Neuronal stem cell (in vitro differentiated cells): ENCODE measurements at regions not wholly inside any gene's neighbourhood (a gene's known extent, or its start where the extent isn't known, plus 50 kb on each side); places are given as distances from the start of the nearest gene placed in this dataset.
"Not testable (repeated sequence)": the region's sequence is repeated elsewhere in the genome, so short reads cannot be mapped to it uniquely, and the experiment has no call there.

Experiments used
- DNase-seq: peaks from one replicate; pipeline ENCODE4 v3.0.0-alpha.2; 2013; ENCODE audit warnings: low spot score
- H2AFZ ChIP-seq: one replicate; pipeline ENCODE4 v1.6.1; 2013; ENCODE audit warnings: mild to moderate bottlenecking, low read length, inconsistent platforms
- H2AK5ac ChIP-seq: 2 replicates; pipeline ENCODE4 v1.6.1; 2013; ENCODE audit warnings: low read depth, mild to moderate bottlenecking, inconsistent platforms, low read length, moderate library complexity, mixed read lengths
- H2BK120ac ChIP-seq: 2 replicates; pipeline ENCODE4 v1.6.1; 2013; ENCODE audit warnings: low read depth, mild to moderate bottlenecking, inconsistent platforms, low read length, moderate library complexity, mixed read lengths
- H2BK12ac ChIP-seq: one replicate; pipeline ENCODE4 v1.6.1; 2013; ENCODE audit warnings: low read length, inconsistent platforms
- H2BK15ac ChIP-seq: 2 replicates; pipeline ENCODE4 v1.6.1; 2013; ENCODE audit warnings: mild to moderate bottlenecking, low read length, inconsistent platforms, mixed read lengths
- H2BK5ac ChIP-seq: one replicate; pipeline ENCODE4 v1.6.1; 2013; ENCODE audit warnings: inconsistent platforms, mild to moderate bottlenecking, low read length, moderate library complexity
- H3K14ac ChIP-seq: one replicate; pipeline ENCODE4 v1.6.1; 2013; ENCODE audit warnings: low read length, inconsistent platforms
- H3K18ac ChIP-seq: 2 replicates; pipeline ENCODE4 v1.6.1; 2013; ENCODE audit warnings: low read length, inconsistent platforms
- H3K23ac ChIP-seq: 2 replicates; pipeline ENCODE4 v1.6.1; 2013; ENCODE audit warnings: low read depth, mild to moderate bottlenecking, mixed read lengths, low read length, inconsistent platforms; ENCODE audit not compliant: poor library complexity
- H3K27ac ChIP-seq: replicated peaks from 3 replicates; pipeline ENCODE4 v1.5.1; 2013; ENCODE audit warnings: low read length, inconsistent platforms
- H3K27me3 ChIP-seq, 3 experiments: 2 replicates each; pipeline ENCODE4 v1.6.1; 2013; ENCODE audit warnings: low read length in 3 of 3, mild to moderate bottlenecking in 2 of 3, inconsistent platforms in 1 of 3, low read depth in 1 of 3, mixed read lengths in 1 of 3, moderate library complexity in 1 of 3; ENCODE audit not compliant: control insufficient read depth in 3 of 3, insufficient read depth in 3 of 3
- H3K36me3 ChIP-seq, 2 donors: replicated peaks in 1 of 2; 2 replicates each; pipeline ENCODE4 v1.6.1; 2013; ENCODE audit warnings: low read length in 2 of 2; ENCODE audit not compliant: control insufficient read depth in 2 of 2, insufficient read depth in 2 of 2
- H3K4ac ChIP-seq: 2 replicates; pipeline ENCODE4 v1.6.1; 2013; ENCODE audit warnings: inconsistent platforms, mild to moderate bottlenecking, low read length, moderate library complexity
- H3K4me1 ChIP-seq, 2 donors: 1 replicate in 1 of 2; 2 replicates in 1 of 2; pipeline ENCODE4 v1.6.1; 2013; ENCODE audit warnings: low read length in 2 of 2, low read depth in 1 of 2; ENCODE audit not compliant: control insufficient read depth in 2 of 2, insufficient read depth in 1 of 2
- H3K4me2 ChIP-seq: one replicate; pipeline ENCODE4 v1.6.1; 2013; ENCODE audit warnings: mild to moderate bottlenecking, low read length, inconsistent platforms; ENCODE audit not compliant: insufficient read depth, poor library complexity, severe bottlenecking
- H3K4me3 ChIP-seq, 2 donors: 2 replicates each; pipeline ENCODE4 v1.5.1; 2013; ENCODE audit warnings: low read length in 2 of 2, mild to moderate bottlenecking in 2 of 2, inconsistent platforms in 1 of 2, moderate library complexity in 1 of 2
- H3K79me1 ChIP-seq: one replicate; pipeline ENCODE4 v1.6.1; 2013; ENCODE audit warnings: low read depth, mild to moderate bottlenecking, inconsistent platforms, low read length, moderate library complexity
- H3K9ac ChIP-seq: one replicate; pipeline ENCODE4 v1.6.1; 2013; ENCODE audit warnings: mild to moderate bottlenecking, low read depth, low read length, inconsistent platforms; ENCODE audit not compliant: poor library complexity
- H3K9me3 ChIP-seq, 2 donors: replicated peaks in 1 of 2; 2 replicates each; pipeline versions ENCODE3 to v1.6.1; 2013; ENCODE audit warnings: low read length in 2 of 2, mild to moderate bottlenecking in 2 of 2, inconsistent platforms in 1 of 2, low read depth in 1 of 2, mixed read lengths in 1 of 2, moderate library complexity in 1 of 2; ENCODE audit not compliant: control insufficient read depth in 2 of 2, insufficient read depth in 1 of 2
- H4K8ac ChIP-seq: one replicate; pipeline ENCODE4 v1.6.1; 2013; ENCODE audit warnings: low read depth, mild to moderate bottlenecking, inconsistent platforms, low read length, moderate library complexity
- H4K91ac ChIP-seq: one replicate; pipeline ENCODE4 v1.6.1; 2013; ENCODE audit warnings: low read length, low read depth, mild to moderate bottlenecking, inconsistent platforms; ENCODE audit not compliant: poor library complexity
- WGBS, 2 donors: extraction: QIAGEN DNeasy Blood & Tissue Kit; methylation state at CpG; one replicate each; pipeline ENCODE4 v1.1.7; 2013; ENCODE audit warnings: missing lambda C conversion rate in 2 of 2, mixed read lengths in 1 of 2; ENCODE audit not compliant: insufficient read length in 2 of 2, insufficient replicate concordance in 1 of 2; ENCODE audit errors: extremely low coverage in 2 of 2; 5-methylcytosine and 5-hydroxymethylcytosine counted together

DNA sequence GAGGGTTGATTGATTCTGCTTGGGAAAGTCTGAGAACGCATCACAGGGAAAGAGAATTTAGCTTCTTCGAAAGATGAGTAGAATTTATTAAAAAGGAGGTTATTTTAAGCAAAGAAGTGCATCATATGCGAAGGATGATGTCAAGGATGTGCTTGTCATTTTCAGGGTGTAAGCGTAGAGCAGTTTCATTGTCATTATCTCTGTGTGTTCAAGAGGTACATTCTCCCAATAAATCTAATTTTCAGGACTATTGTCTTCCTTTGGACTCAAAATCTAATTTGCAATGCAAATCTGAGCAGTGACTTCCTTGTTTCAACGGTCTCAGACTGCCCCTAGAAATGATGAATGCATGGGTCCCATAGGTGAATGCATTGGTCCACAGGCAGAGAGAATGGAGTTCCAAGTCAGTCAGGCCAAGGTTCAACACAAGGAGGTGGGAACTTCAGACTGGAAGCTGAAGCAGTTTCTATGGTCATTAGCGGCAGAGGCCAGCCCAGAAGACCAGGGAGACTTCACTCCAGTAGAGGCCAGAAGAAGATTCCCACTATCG lies 99.8 kb downstream of the CDC42EP3 start:
- no peak overlapping the region for H2BK5ac ChIP-seq
- no peak overlapping the region for H3K4me2 ChIP-seq
- H2BK120ac ChIP-seq: no peak overlapping the region
- no peaks in the 10 kb centered on the region for H3K27me3 ChIP-seq
- H3K9ac ChIP-seq: no peak overlapping the region
- H3K79me1 ChIP-seq: no peaks in the 10 kb centered on the region
- no peak overlapping the region for H3K14ac ChIP-seq
- peaks cover 0 to 12% of the 10 kb centered on the region in 2 donors for H3K4me1 ChIP-seq
- H3K27ac ChIP-seq: no peak overlapping the region
- no peak overlapping the region for H2AFZ ChIP-seq
- no peaks in the 10 kb centered on the region for H3K36me3 ChIP-seq
- no peak overlapping the region for H2BK15ac ChIP-seq
- DNase-seq: no peak
- no peak overlapping the region for H3K4me3 ChIP-seq
- H2BK12ac ChIP-seq: no peak overlapping the region
- H3K23ac ChIP-seq: no peak overlapping the region
- no peak overlapping the region for H4K91ac ChIP-seq
- no peak overlapping the region for H4K8ac ChIP-seq
- H3K18ac ChIP-seq: no peak overlapping the region
- no peak overlapping the region for H3K4ac ChIP-seq
- no peak overlapping the region for H2AK5ac ChIP-seq
- WGBS, 2 donors: 100% methylated on average over 2 of the region's 7 CpGs; no CpG with 5 or more reads in 1 of the 2 donors
- no peaks in the 10 kb centered on the region for H3K9me3 ChIP-seq

DNA sequence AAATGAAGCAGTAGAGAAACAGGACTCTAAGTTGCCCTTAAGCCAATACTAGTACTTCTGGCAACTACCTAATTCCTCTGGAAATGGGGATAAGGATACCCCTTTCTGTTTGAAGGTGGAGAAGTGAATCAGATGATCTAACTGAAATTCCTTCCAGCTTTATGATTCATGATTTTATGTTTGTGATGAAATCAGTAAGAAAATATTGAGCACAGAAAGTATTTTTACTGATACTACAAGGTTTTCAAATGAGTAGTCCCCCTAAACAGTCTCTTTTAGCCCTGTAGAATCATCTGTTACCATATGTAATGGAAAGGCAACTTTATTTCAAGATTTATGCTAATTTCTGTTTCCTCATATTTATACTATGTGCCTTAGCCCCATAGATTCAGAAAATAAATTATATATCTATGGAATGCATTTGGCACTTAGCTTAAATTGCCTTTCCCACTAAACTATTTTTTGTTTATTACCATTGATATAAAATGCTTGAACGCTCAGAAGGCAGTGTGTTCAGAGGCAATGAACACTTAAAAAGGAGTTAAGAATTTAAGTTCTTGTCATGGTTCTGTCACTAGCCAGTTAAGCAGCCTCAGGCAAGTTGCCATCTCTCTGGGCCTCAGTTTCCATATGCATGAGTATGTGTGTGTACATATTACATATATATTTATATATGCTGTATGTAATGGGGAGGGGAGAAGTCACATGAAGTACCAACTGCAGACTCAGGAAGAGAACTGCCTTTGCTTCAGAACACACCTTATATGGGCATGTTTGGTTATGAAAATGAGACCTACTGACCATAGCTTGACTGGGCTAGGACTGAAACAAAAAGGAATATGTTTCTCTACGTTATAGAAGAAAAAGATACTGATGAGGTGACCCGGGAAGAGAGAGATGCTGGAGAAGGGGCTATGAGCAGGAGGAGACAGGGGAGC lies 97.7 kb downstream of the CDC42EP3 start:
- Histone ChIP-seq H3K36me3 (no peaks in the 10 kb centered on the region), H2BK12ac (no peak overlapping the region), H3K27me3 (no peaks in the 10 kb centered on the region), H3K79me1 (no peaks in the 10 kb centered on the region), H4K8ac (no peak overlapping the region), H3K9me3 (no peaks in the 10 kb centered on the region), H3K14ac (no peak overlapping the region), H3K4me2 (no peak overlapping the region), H3K4me1 (peaks cover 0 to 12% of the 10 kb centered on the region in 2 donors), H2AFZ (peak overlapping the region; percentile 48), H2BK5ac (no peak overlapping the region), H3K9ac (no peak overlapping the region), H3K18ac (no peak overlapping the region), H3K4me3 (no peak overlapping the region), H2AK5ac (no peak overlapping the region), H3K4ac (no peak overlapping the region), H3K23ac (no peak overlapping the region), H2BK15ac (no peak overlapping the region), H2BK120ac (no peak overlapping the region), H4K91ac (no peak overlapping the region), H3K27ac (no peak overlapping the region)
- DNase-seq: no peak
- no CpG with 5 or more reads among the region's 3 CpGs for WGBS, 2 donors

DNA sequence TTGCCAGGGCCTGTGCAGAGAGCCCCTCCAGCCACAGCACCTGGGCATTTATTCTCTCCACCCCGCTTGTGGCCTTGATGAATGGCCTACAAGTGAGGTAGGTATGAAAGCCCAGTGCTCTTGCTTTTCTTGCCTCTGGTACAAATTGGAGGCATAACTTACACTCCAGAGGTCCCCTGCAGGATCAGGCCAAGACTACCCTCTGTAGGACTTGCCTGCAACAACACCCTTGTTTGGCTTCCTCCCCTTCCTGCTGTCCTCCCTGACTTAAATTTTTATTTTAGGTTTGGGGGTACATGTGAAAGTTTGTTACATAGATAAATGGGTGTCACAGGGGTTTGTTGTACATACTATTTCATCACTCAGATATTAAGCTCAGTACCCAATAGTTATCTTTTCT lies 95.7 kb downstream of the CDC42EP3 start:
- Histone ChIP-seq H3K4me2 (no peak overlapping the region), H2BK15ac (no peak overlapping the region), H3K23ac (no peak overlapping the region), H3K4me1 (peaks cover 0 to 10% of the 10 kb centered on the region in 2 donors), H2AK5ac (no peak overlapping the region), H2BK120ac (no peak overlapping the region), H3K4me3 (no peak overlapping the region), H3K9me3 (peaks cover 0 to 5% of the 10 kb centered on the region in 2 donors), H3K4ac (no peak overlapping the region), H3K36me3 (no peaks in the 10 kb centered on the region), H3K27me3 (no peaks in the 10 kb centered on the region), H3K27ac (no peak overlapping the region), H4K91ac (no peak overlapping the region), H3K18ac (no peak overlapping the region), H2BK5ac (no peak overlapping the region), H3K9ac (no peak overlapping the region), H2AFZ (no peak overlapping the region), H2BK12ac (no peak overlapping the region), H4K8ac (no peak overlapping the region), H3K79me1 (no peaks in the 10 kb centered on the region), H3K14ac (no peak overlapping the region)
- no peak for DNase-seq
- WGBS, 2 donors: no CpG with 5 or more reads among the region's 1 CpG

DNA sequence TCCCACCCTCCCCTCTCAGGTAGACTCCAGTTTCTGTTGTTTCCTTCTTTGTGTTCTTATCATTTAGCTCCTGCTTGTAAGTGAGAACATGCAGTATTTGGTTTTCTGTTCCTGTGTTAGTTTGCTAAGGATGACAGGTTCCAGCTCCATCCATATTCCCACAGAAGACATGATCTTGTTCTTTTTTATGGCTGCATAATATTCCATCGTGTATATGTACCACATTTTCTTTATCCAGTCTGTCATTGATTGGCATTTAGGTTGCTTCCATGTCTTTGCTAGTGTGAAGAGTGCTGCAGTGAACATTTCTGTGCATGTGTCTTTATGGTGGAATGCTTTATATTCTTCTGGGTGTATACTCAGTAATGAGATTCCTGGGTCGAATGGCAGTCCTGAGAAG lies 95.2 kb downstream of the CDC42EP3 start:
- not testable (repeated sequence) for H4K8ac ChIP-seq, H3K36me3 ChIP-seq, H2BK5ac ChIP-seq, H3K14ac ChIP-seq, H2AK5ac ChIP-seq, H2BK120ac ChIP-seq, H4K91ac ChIP-seq, H3K4me2 ChIP-seq, H3K79me1 ChIP-seq, H2AFZ ChIP-seq, H3K18ac ChIP-seq, H3K9ac ChIP-seq, H3K23ac ChIP-seq, H3K9me3 ChIP-seq, H3K4me3 ChIP-seq, H3K4me1 ChIP-seq, H2BK15ac ChIP-seq, H3K27me3 ChIP-seq, DNase-seq, H3K27ac ChIP-seq, H2BK12ac ChIP-seq, H3K4ac ChIP-seq
- WGBS, 2 donors: no CpG with 5 or more reads among the region's 2 CpGs
